ENCODE measurements at regions not wholly inside any gene's neighbourhood (a gene's known extent, or its start where the extent isn't known, plus 50 kb on each side); places are given as distances from the start of the nearest gene placed in this dataset.

DNA sequence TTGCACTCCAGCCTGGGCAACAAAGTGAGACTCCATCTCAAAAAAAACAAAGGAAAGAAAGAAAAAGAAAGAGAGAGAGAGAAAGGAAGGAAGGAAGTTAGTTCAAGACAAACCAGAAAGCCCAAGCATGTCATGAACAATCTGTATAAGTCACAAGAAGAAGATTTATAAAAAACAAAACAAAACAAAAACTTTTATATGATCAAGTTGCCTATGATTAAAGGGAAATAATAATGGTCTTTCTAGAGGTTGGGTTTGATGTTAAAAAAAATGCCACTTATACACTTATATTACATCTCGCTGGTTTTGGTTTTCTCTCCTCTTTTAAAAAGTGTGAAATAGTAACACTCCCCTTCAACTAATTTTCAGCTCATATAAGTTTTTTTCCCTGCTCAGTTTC is 146.2 kb upstream of the CARMIL1 start:
- 93 to 98% (median 97%) methylated on average over 1 of the region's 1 CpG for WGBS, 5 donors
- Histone ChIP-seq H3K4me1 (peaks cover 0 to 41% (median 14%) of the 10 kb centered on the region in 4 donors), H3K36me3 (peaks cover 0 to 8% (median 2%) of the 10 kb centered on the region in 4 donors), H3K27me3 (no peaks in the 10 kb centered on the region), H3K4me3 (peak overlapping the region in 1 of 4 donors; percentile 3), H3K27ac (peak overlapping the region in 1 of 5 donors; percentile 36), H3K9me3 (peaks cover 0 to 4% (median 0%) of the 10 kb centered on the region in 4 donors)
- no peak for DNase-seq
- intact Hi-C loops (cut with DNase I; ENCODE audit: low total_unique reads): loop anchor here (10.0 kb wide), 1 partner anchor 62 kb away; no protein-coding TSS in a partner anchor
- TF ChIP-seq POLR2A (IDR thresholded peaks at IDR 0.05) (no peak), EP300 (IDR thresholded peaks at IDR 0.05) (no peak), POLR2AphosphoS5 (IDR thresholded peaks at IDR 0.05) (no peak)
- TF ChIP-seq, protein P1, sequence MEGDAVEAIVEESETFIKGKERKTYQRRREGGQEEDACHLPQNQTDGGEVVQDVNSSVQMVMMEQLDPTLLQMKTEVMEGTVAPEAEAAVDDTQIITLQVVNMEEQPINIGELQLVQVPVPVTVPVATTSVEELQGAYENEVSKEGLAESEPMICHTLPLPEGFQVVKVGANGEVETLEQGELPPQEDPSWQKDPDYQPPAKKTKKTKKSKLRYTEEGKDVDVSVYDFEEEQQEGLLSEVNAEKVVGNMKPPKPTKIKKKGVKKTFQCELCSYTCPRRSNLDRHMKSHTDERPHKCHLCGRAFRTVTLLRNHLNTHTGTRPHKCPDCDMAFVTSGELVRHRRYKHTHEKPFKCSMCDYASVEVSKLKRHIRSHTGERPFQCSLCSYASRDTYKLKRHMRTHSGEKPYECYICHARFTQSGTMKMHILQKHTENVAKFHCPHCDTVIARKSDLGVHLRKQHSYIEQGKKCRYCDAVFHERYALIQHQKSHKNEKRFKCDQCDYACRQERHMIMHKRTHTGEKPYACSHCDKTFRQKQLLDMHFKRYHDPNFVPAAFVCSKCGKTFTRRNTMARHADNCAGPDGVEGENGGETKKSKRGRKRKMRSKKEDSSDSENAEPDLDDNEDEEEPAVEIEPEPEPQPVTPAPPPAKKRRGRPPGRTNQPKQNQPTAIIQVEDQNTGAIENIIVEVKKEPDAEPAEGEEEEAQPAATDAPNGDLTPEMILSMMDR (IDR thresholded peaks at IDR 0.05): no peak

DNA sequence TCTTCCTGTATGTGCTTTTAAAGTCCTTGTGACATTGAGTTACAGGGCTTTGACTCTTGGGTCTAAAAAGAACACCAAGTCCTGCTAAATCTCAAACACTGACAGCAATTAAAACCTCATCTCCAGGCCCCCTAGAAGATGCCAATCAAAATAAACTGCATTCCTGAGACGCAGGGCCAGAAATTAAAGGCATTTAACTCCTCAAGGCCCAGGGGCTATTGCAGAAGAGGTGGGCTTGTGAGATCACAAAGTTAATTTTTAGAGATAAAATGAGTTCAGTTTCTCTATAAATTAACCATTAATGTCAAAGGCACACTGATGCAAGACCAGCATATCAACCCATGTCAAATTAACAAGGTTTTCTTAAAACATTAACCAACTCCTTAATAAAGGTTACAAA is 145.6 kb upstream of the CARMIL1 start:
- intact Hi-C loops (cut with DNase I; ENCODE audit: low total_unique reads): loop anchor here (10.0 kb wide), 1 partner anchor 61 kb away; no protein-coding TSS in a partner anchor
- Histone ChIP-seq H3K27me3 (no peaks in the 10 kb centered on the region), H3K9me3 (peaks cover 0 to 4% (median 0%) of the 10 kb centered on the region in 4 donors), H3K36me3 (peaks cover 0 to 5% (median 2%) of the 10 kb centered on the region in 4 donors), H3K27ac (peak overlapping the region in 2 of 5 donors; percentile 8 to 36), H3K4me3 (peak overlapping the region in 1 of 4 donors; percentile 3), H3K4me1 (peaks cover 0 to 41% (median 16%) of the 10 kb centered on the region in 4 donors)
- WGBS, 5 donors: 50 to 76% (median 64%) methylated on average over 1 of the region's 1 CpG
- TF ChIP-seq POLR2AphosphoS5 (IDR thresholded peaks at IDR 0.05) (no peak), POLR2A (IDR thresholded peaks at IDR 0.05) (no peak), EP300 (IDR thresholded peaks at IDR 0.05) (no peak)
- TF ChIP-seq, protein P1 (IDR thresholded peaks at IDR 0.05): no peak
- no peak for DNase-seq

DNA sequence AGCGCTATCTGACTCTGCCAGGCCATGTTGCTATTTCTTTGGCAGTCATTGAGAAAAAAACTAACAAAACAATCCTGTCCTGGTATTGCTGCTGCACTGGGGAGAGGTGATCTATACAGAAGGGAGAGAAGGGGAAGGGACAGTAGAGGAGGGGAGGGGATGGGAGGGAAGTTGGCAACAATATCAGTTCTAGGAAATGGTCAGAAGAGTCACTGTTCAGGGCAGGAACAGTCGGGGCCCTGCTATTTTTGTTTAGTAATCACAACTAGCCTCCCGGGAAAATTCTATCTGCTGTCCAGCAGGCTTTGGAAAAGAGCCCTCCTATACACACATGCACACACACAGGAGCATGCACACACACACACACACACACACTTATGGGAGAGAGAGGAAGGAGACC is 142.3 kb upstream of the CARMIL1 start:
- peak overlapping the region; percentile 28 to 93 (median 84) for H3K27ac ChIP-seq
- 34 to 59% (median 52%) methylated on average over 3 of the region's 3 CpGs for WGBS, 5 donors
- peak overlapping the region; percentile 25 to 52 (median 40) for H3K4me3 ChIP-seq

GRCh38 chr6:25137480-25137879 is 141.7 kb upstream of the CARMIL1 start:
- Histone ChIP-seq H3K9me3 (peaks cover 0 to 3% (median 0%) of the 10 kb centered on the region in 4 donors), H3K4me3 (peak overlapping the region; percentile 37 to 53 (median 48)), H3K27me3 (no peaks in the 10 kb centered on the region), H3K36me3 (peaks cover 0 to 5% (median 0%) of the 10 kb centered on the region in 4 donors), H3K4me1 (peaks cover 0 to 34% (median 19%) of the 10 kb centered on the region in 4 donors), H3K27ac (peak overlapping the region in 4 of 5 donors; percentile 77 to 93 (median 88))
- 50 to 74% (median 60%) methylated on average over 7 of the region's 7 CpGs for WGBS, 5 donors
- DNase-seq: no peak
- TF ChIP-seq POLR2A (IDR thresholded peaks at IDR 0.05) (no peak), POLR2AphosphoS5 (IDR thresholded peaks at IDR 0.05) (no peak), EP300 (IDR thresholded peaks at IDR 0.05) (no peak)
- TF ChIP-seq, protein P1 (IDR thresholded peaks at IDR 0.05): no peak
- intact Hi-C loops (cut with DNase I; ENCODE audit: low total_unique reads): loop anchor here (10.0 kb wide), 1 partner anchor 57 kb away; no protein-coding TSS in a partner anchor

More for the DNA sequence above, 142.3 kb upstream of the CARMIL1 start:
- DNase-seq: peak in 1 of 2 donors; percentile 47
- peaks cover 0 to 4% (median 0%) of the 10 kb centered on the region in 4 donors for H3K9me3 ChIP-seq
- no peaks in the 10 kb centered on the region for H3K27me3 ChIP-seq
- peaks cover 0 to 36% (median 19%) of the 10 kb centered on the region in 4 donors for H3K4me1 ChIP-seq
- intact Hi-C loops (cut with DNase I; ENCODE audit: low total_unique reads): loop anchor here (10.0 kb wide), 1 partner anchor 58 kb away; no protein-coding TSS in a partner anchor
- H3K36me3 ChIP-seq: peaks cover 0 to 5% (median 0%) of the 10 kb centered on the region in 4 donors
- no peak for TF ChIP-seq POLR2AphosphoS5 (IDR thresholded peaks at IDR 0.05)

GRCh38 chr6:25137916-25138232 is 141.3 kb upstream of the CARMIL1 start:
- intact Hi-C loops (cut with DNase I; ENCODE audit: low total_unique reads): loop anchor here (10.0 kb wide), 1 partner anchor 57 kb away; no protein-coding TSS in a partner anchor
- TF ChIP-seq POLR2A (IDR thresholded peaks at IDR 0.05) (no peak), POLR2AphosphoS5 (IDR thresholded peaks at IDR 0.05) (no peak), EP300 (IDR thresholded peaks at IDR 0.05) (no peak)
- TF ChIP-seq, protein P1 (IDR thresholded peaks at IDR 0.05): no peak
- Histone ChIP-seq H3K4me3 (peak overlapping the region; percentile 37 to 53 (median 48)), H3K27me3 (no peaks in the 10 kb centered on the region), H3K9me3 (no peaks in the 10 kb centered on the region), H3K36me3 (peaks cover 0 to 5% (median 0%) of the 10 kb centered on the region in 4 donors), H3K4me1 (peaks cover 0 to 34% (median 19%) of the 10 kb centered on the region in 4 donors), H3K27ac (peak overlapping the region; percentile 77 to 93 (median 84))
- no peak for DNase-seq
- WGBS, 5 donors: 19 to 47% (median 31%) methylated on average over 5 of the region's 5 CpGs
